Naive thymus-derived CD4-positive, alpha-beta T cell (primary cell): ENCODE measurements at regions not wholly inside any gene's neighbourhood (a gene's known extent, or its start where the extent isn't known, plus 50 kb on each side); places are given as distances from the start of the nearest gene placed in this dataset.

Experiments
- ATAC-seq: fragments of 150-1000 bp; cut with Tn5 transposase; 2 replicates; pipeline ENCODE4 v1.10.0; 2021; ENCODE audit warnings: mild to moderate bottlenecking, moderate library complexity
- CTCF ChIA-PET: fragments of 350-600 bp; sonication (Branson Sonifier 250); formaldehyde crosslinking; loops from one replicate; lab custom pipeline; 2021; ENCODE audit warnings: antibody characterized with exemption; lab: Charles Lee
- POLR2A ChIA-PET: fragments of 350-600 bp; sonication (Branson Sonifier 250); formaldehyde crosslinking; loops from one replicate; lab custom pipeline; 2021; ENCODE audit warnings: antibody characterized with exemption, inconsistent platforms; lab: Charles Lee
- DNase-seq, 9 donors: peaks; one replicate each; pipeline versions ENCODE4 v3.0.0 to v3.0.0-alpha.2; 2020 to 2022; ENCODE audit warnings: mixed read lengths in 1 of 9
- H3K27ac ChIP-seq: one replicate; pipeline ENCODE4 v1.7.0; 2013; ENCODE audit warnings: mild to moderate bottlenecking, low read depth, low read length, moderate library complexity
- H3K27me3 ChIP-seq, 2 donors: one replicate each; pipeline ENCODE4 v1.7.0; 2013; ENCODE audit warnings: low read length in 2 of 2, mild to moderate bottlenecking in 2 of 2, moderate library complexity in 2 of 2; ENCODE audit not compliant: control insufficient read depth in 2 of 2, insufficient read depth in 2 of 2
- H3K36me3 ChIP-seq, 3 experiments: 1 replicate in 2 of 3; 2 replicates in 1 of 3; pipeline ENCODE4 v1.7.0; 2013; ENCODE audit warnings: low read length in 3 of 3, mild to moderate bottlenecking in 3 of 3, moderate library complexity in 1 of 3; ENCODE audit not compliant: insufficient read depth in 3 of 3, control insufficient read depth in 2 of 3
- H3K4me1 ChIP-seq, 2 donors: one replicate each; pipeline ENCODE4 v1.7.0; 2013; ENCODE audit warnings: low read length in 2 of 2, mild to moderate bottlenecking in 2 of 2, moderate library complexity in 1 of 2; ENCODE audit not compliant: control insufficient read depth in 2 of 2, insufficient read depth in 2 of 2
- H3K4me3 ChIP-seq: 2 replicates; pipeline ENCODE4 v1.7.0; 2013; ENCODE audit warnings: mild to moderate bottlenecking, low read length
- H3K9me3 ChIP-seq, 3 experiments: 1 replicate in 2 of 3; 2 replicates in 1 of 3; pipeline ENCODE4 v1.7.0; 2013; ENCODE audit warnings: low read length in 3 of 3; ENCODE audit not compliant: control insufficient read depth in 2 of 3
- H3K27ac Mint-ChIP-seq, 9 donors: one replicate each; pipeline ENCODE4 v1.8.0; 2020 to 2022; ENCODE audit warnings: mixed read lengths in 9 of 9, mild to moderate bottlenecking in 8 of 9, moderate library complexity in 5 of 9, inconsistent platforms in 2 of 9
- H3K27me3 Mint-ChIP-seq, 5 donors: one replicate each; pipeline ENCODE4 v1.8.0; 2021 to 2022; ENCODE audit warnings: mixed read lengths in 5 of 5, mild to moderate bottlenecking in 1 of 5
- H3K36me3 Mint-ChIP-seq, 5 donors: one replicate each; pipeline ENCODE4 v1.8.0; 2020 to 2022; ENCODE audit warnings: mixed read lengths in 5 of 5, mild to moderate bottlenecking in 3 of 5, inconsistent platforms in 1 of 5
- H3K4me1 Mint-ChIP-seq, 7 donors: one replicate each; pipeline ENCODE4 v1.8.0; 2020 to 2022; ENCODE audit warnings: mixed read lengths in 7 of 7, mild to moderate bottlenecking in 3 of 7, inconsistent platforms in 1 of 7
- H3K4me3 Mint-ChIP-seq, 10 donors: one replicate each; pipeline ENCODE4 v1.8.0; 2020 to 2022; ENCODE audit warnings: mild to moderate bottlenecking in 10 of 10, mixed read lengths in 10 of 10, moderate library complexity in 6 of 10, inconsistent platforms in 2 of 10
- H3K9me3 Mint-ChIP-seq, 11 donors: one replicate each; pipeline ENCODE4 v1.8.0; 2020 to 2022; ENCODE audit warnings: mixed read lengths in 11 of 11, mild to moderate bottlenecking in 4 of 11, inconsistent platforms in 1 of 11, moderate library complexity in 1 of 11
- intact Hi-C, 2 donors: fragments of 100-400 bp; cut with micrococcal nuclease; formaldehyde crosslinking; loops; one replicate each; pipeline ENCODE4 v1.15.1; 2023

DNA sequence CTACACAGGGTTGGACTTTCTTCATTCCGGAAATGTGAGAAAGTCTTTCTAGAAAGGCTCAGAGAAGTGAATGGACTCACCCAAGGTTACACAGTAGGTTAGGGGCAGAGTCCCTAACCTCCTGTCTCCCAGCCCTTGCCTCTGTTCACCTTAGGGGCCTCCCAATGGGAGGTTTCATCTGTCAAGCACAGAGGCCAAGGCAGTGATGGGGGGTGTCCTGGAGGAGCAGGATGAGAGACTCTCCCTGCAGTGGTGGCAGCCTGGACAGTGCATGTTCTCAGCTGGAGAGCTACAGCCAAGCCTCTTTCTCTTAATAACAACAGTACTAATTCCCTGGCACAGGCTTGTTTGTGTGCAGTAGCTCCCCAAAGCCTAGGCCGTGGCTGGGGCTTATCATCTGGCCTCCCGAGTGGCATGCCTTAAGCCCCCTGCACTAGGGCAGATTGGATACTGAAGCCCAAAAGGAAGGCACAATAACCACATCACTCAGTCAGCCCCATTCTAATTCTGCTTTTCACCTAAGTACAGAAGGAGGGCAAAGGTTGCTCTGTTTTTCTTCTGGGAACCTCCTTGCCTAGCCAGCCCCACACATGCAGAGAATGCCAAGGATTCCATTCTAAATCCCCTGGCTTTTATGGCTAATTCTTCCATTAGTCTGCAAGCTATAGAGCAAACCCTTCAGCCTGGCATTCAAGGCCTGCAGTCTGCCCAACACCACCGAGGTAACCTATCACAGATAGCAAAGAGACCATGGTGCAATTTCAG is 50.2 kb upstream of the XPA start:
- ChIA-PET CTCF (no interaction called here), POLR2A (no interaction called here)
- Mint-ChIP-seq H3K36me3 (no peaks in the 10 kb centered on the region), H3K9me3 (peaks cover 0 to 12% (median 4%) of the 10 kb centered on the region in 11 donors), H3K4me1 (peaks cover 0 to 4% (median 0%) of the 10 kb centered on the region in 7 donors), H3K4me3 (no peak overlapping the region), H3K27me3 (peaks cover 31 to 68% (median 41%) of the 10 kb centered on the region in 5 donors), H3K27ac (no peak overlapping the region)
- no peaks in the 10 kb centered on the region for H3K36me3 ChIP-seq
- ATAC-seq = no peak
- no peaks in the 10 kb centered on the region for H3K4me1 ChIP-seq
- peaks cover 0 to 7% of the 10 kb centered on the region in 2 donors for H3K27me3 ChIP-seq
- DNase-seq = no peak
- intact Hi-C loops = no loop called here
- no peak overlapping the region for H3K4me3 ChIP-seq
- H3K9me3 ChIP-seq = peaks cover 0 to 5% (median 0%) of the 10 kb centered on the region in 3 experiments
- H3K27ac ChIP-seq = no peak overlapping the region

DNA sequence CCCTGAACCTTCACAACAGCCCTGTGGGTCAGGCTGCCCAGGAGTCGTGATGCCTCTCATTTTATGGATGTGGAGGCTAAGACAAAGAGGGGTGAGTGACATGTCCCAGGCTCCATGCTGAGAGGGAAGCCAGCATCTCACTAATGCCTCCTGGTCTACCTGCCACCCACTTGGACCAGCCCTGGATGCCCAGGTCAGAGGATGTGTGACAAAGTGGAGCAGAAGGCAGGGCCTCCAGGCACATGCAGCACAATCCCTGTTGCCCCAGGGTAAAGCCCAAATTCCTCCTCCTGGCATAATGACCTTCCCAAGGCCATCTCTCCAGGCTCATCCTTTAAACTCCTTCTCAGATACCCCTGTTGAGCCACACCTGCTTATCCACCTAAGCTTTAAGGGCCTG is 51.4 kb upstream of the XPA start:
- no peak overlapping the region for H3K27ac ChIP-seq
- H3K9me3 ChIP-seq = no peaks in the 10 kb centered on the region
- no peaks in the 10 kb centered on the region for H3K4me1 ChIP-seq
- Mint-ChIP-seq H3K4me1 (peaks cover 0 to 4% (median 0%) of the 10 kb centered on the region in 7 donors), H3K36me3 (no peaks in the 10 kb centered on the region), H3K27me3 (peaks cover 24 to 66% (median 30%) of the 10 kb centered on the region in 5 donors), H3K4me3 (no peak overlapping the region), H3K27ac (no peak overlapping the region), H3K9me3 (peaks cover 0 to 3% (median 0%) of the 10 kb centered on the region in 11 donors)
- ChIA-PET POLR2A (no interaction called here), CTCF (no interaction called here)
- intact Hi-C loops = no loop called here
- H3K36me3 ChIP-seq = no peaks in the 10 kb centered on the region
- ATAC-seq (no peak), DNase-seq (no peak)
- no peak overlapping the region for H3K4me3 ChIP-seq
- H3K27me3 ChIP-seq = no peaks in the 10 kb centered on the region

DNA sequence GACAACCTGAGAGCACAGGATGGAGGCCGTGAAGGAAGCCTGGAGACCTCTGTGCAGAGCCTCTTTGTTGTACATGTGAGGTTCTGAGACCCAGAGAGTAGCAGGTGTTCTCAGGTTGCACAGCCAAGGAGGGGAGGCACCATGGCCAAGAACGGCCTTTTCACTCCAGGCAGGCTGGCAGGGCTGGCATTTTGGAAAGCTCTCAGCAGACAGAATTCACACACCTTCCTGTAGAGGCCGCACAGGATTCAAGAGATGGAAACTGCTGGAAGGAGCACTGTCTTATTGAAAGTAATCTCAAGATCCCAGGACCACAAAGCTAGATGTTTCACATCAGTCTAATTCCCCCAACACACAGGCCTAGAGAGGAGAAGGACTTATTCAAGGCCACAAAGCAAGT is 52.8 kb upstream of the XPA start:
- Mint-ChIP-seq H3K4me3 (no peak overlapping the region), H3K9me3 (peaks cover 0 to 3% (median 0%) of the 10 kb centered on the region in 11 donors), H3K27me3 (peaks cover 14 to 60% (median 24%) of the 10 kb centered on the region in 5 donors), H3K4me1 (no peaks in the 10 kb centered on the region), H3K36me3 (no peaks in the 10 kb centered on the region), H3K27ac (no peak overlapping the region)
- Histone ChIP-seq H3K4me1 (no peaks in the 10 kb centered on the region), H3K9me3 (no peaks in the 10 kb centered on the region), H3K27me3 (no peaks in the 10 kb centered on the region), H3K4me3 (no peak overlapping the region), H3K36me3 (no peaks in the 10 kb centered on the region), H3K27ac (no peak overlapping the region)
- intact Hi-C loops = no loop called here
- POLR2A ChIA-PET = no interaction called here
- ATAC-seq (no peak), DNase-seq (no peak)
- CTCF ChIA-PET = interaction anchor here (0.7 kb wide), 1 partner anchor 9 kb away, joined by 3 read pairs; no protein-coding TSS in a partner anchor

- ATAC-seq (no peak), DNase-seq (no peak)
- H3K9me3 ChIP-seq = no peaks in the 10 kb centered on the region
- H3K4me3 ChIP-seq = no peak overlapping the region
- peaks cover 3 to 66% (median 12%) of the 10 kb centered on the region in 5 donors for H3K27me3 Mint-ChIP-seq
- H3K4me1 ChIP-seq = no peaks in the 10 kb centered on the region
- H3K27ac ChIP-seq = no peak overlapping the region
- H3K27ac Mint-ChIP-seq = no peak overlapping the region
- POLR2A ChIA-PET = interaction anchor here (0.6 kb wide), 1 partner anchor 121 kb away, joined by 4 read pairs; no protein-coding TSS in a partner anchor
- H3K36me3 ChIP-seq = no peaks in the 10 kb centered on the region
- H3K9me3 Mint-ChIP-seq = peaks cover 0 to 11% (median 0%) of the 10 kb centered on the region in 11 donors
- CTCF ChIA-PET = no interaction called here
- no peaks in the 10 kb centered on the region for H3K27me3 ChIP-seq
- H3K4me1 Mint-ChIP-seq = no peaks in the 10 kb centered on the region
- intact Hi-C loops = no loop called here
- H3K36me3 Mint-ChIP-seq = no peaks in the 10 kb centered on the region
- H3K4me3 Mint-ChIP-seq = no peak overlapping the region
These were observed 54.4 kb upstream of the XPA start for GRCh38 chr9:97751531-97751930.

GRCh38 chr9:97752274-97752673 is 55.1 kb upstream of the XPA start:
- no peaks in the 10 kb centered on the region for H3K4me1 Mint-ChIP-seq
- H3K27me3 Mint-ChIP-seq = peaks cover 2 to 63% (median 6%) of the 10 kb centered on the region in 5 donors
- H3K27me3 ChIP-seq = no peaks in the 10 kb centered on the region
- ChIA-PET POLR2A (no interaction called here), CTCF (no interaction called here)
- no peaks in the 10 kb centered on the region for H3K4me1 ChIP-seq
- H3K4me3 Mint-ChIP-seq = no peak overlapping the region
- H3K36me3 ChIP-seq = no peaks in the 10 kb centered on the region
- no peak overlapping the region for H3K27ac Mint-ChIP-seq
- no peak overlapping the region for H3K4me3 ChIP-seq
- intact Hi-C loops = no loop called here
- H3K9me3 ChIP-seq = no peaks in the 10 kb centered on the region
- ATAC-seq (no peak), DNase-seq (no peak)
- no peak overlapping the region for H3K27ac ChIP-seq
- peaks cover 0 to 11% (median 0%) of the 10 kb centered on the region in 11 donors for H3K9me3 Mint-ChIP-seq
- H3K36me3 Mint-ChIP-seq = no peaks in the 10 kb centered on the region

- no peaks in the 10 kb centered on the region for H3K36me3 Mint-ChIP-seq
- CTCF ChIA-PET = no interaction called here
- Histone ChIP-seq H3K4me1 (no peaks in the 10 kb centered on the region), H3K4me3 (no peak overlapping the region), H3K27ac (no peak overlapping the region), H3K36me3 (no peaks in the 10 kb centered on the region), H3K9me3 (no peaks in the 10 kb centered on the region), H3K27me3 (no peaks in the 10 kb centered on the region)
- peaks cover 0 to 11% (median 0%) of the 10 kb centered on the region in 11 donors for H3K9me3 Mint-ChIP-seq
- H3K27ac Mint-ChIP-seq = no peak overlapping the region
- H3K4me3 Mint-ChIP-seq = no peak overlapping the region
- POLR2A ChIA-PET = no interaction called here
- ATAC-seq (no peak), DNase-seq (no peak)
- intact Hi-C loops = no loop called here
- peaks cover 2 to 61% (median 8%) of the 10 kb centered on the region in 5 donors for H3K27me3 Mint-ChIP-seq
- no peaks in the 10 kb centered on the region for H3K4me1 Mint-ChIP-seq
These were observed 56.2 kb upstream of the XPA start for GRCh38 chr9:97753364-97753763.

- ChIA-PET CTCF (no interaction called here), POLR2A (no interaction called here)
- Histone ChIP-seq H3K4me3 (no peak overlapping the region), H3K27ac (no peak overlapping the region), H3K4me1 (no peaks in the 10 kb centered on the region), H3K9me3 (no peaks in the 10 kb centered on the region), H3K36me3 (no peaks in the 10 kb centered on the region), H3K27me3 (no peaks in the 10 kb centered on the region)
- intact Hi-C loops = no loop called here
- Mint-ChIP-seq H3K27ac (no peak overlapping the region), H3K27me3 (peaks cover 5 to 57% (median 14%) of the 10 kb centered on the region in 5 donors), H3K4me1 (no peaks in the 10 kb centered on the region), H3K36me3 (no peaks in the 10 kb centered on the region), H3K9me3 (peaks cover 0 to 11% (median 0%) of the 10 kb centered on the region in 11 donors), H3K4me3 (no peak overlapping the region)
- no peak for DNase-seq
- ATAC-seq = no peak
These were observed 56.8 kb upstream of the XPA start for GRCh38 chr9:97753975-97754374.
